ENCODE measurements at regions not wholly inside any gene's neighbourhood (a gene's known extent, or its start where the extent isn't known, plus 50 kb on each side); places are given as distances from the start of the nearest gene placed in this dataset.

- CTCF ChIA-PET, result interaction anchor here (0.6 kb wide), 1 partner anchor 223 kb away, joined by 3 read pairs; no protein-coding TSS in a partner anchor
- dilution Hi-C loops (cut with MboI; ENCODE audit: extremely low pct_ligation_motif_present, low sequenced_read_pairs), result no loop called here
Observed at GRCh38 chr7:131131746-131132431, 195.8 kb upstream of the MKLN1 start.

More at GRCh38 chr7:131131746-131132431, 195.8 kb upstream of the MKLN1 start:
- no TSS peak for BruUV-seq (replicated peaks)
- no peaks in the 10 kb centered on the region for H3K36me3 ChIP-seq (ENCODE audit: control insufficient read depth in 2 of 2, extremely low read depth in 1 of 2, insufficient read depth in 2 of 2, low read length in 2 of 2)
- no peak overlapping the region for H3K27ac ChIP-seq (ENCODE audit: insufficient read depth, low read depth, low read length)
- POLR2A ChIA-PET, result no interaction called here
- no peak overlapping the region for H3K4me2 ChIP-seq (ENCODE audit: insufficient read depth, low read length)
- TF ChIP-seq POLR2A (IDR thresholded peaks at IDR 0.05; ENCODE audit: low read depth, low read length) (no peak), MAX (IDR thresholded peaks at IDR 0.05; ENCODE audit: insufficient read depth, insufficient read length) (no peak), EZH2 (IDR thresholded peaks at IDR 0.05; ENCODE audit: borderline replicate concordance, low read depth, low read length, severe bottlenecking) (no peak), MYC (IDR thresholded peaks at IDR 0.05; ENCODE audit: low read depth, low read length) (no peak), JUN (IDR thresholded peaks at IDR 0.05; ENCODE audit: borderline replicate concordance, insufficient read depth, insufficient read length, low read depth) (no peak), FOS (IDR thresholded peaks at IDR 0.05; ENCODE audit: borderline replicate concordance, insufficient read depth, low read length) (no peak), POLR2AphosphoS5 (IDR thresholded peaks at IDR 0.05; ENCODE audit: insufficient read depth, low read depth, low read length) (no peak), CTCF (IDR thresholded peaks at IDR 0.05; ENCODE audit: extremely low read depth in 1 of 2, insufficient read depth in 1 of 2, low read depth in 1 of 2, low read length in 2 of 2) (no peak), GATA2 (IDR thresholded peaks at IDR 0.05; ENCODE audit: insufficient read depth, insufficient read length, low read depth, low read length) (no peak)
- no peak overlapping the region for H2AFZ ChIP-seq (ENCODE audit: low read depth, low read length)
- no peaks in the 10 kb centered on the region for H4K20me1 ChIP-seq (replicated peaks; ENCODE audit: control insufficient read depth, extremely low read depth, insufficient read depth, low read length)
- H3K4me3 ChIP-seq (replicated peaks in 1 of 3; ENCODE audit: insufficient read depth in 1 of 3, low read depth in 1 of 3, low read length in 3 of 3), result no peak overlapping the region
- H3K9me1 ChIP-seq (replicated peaks; ENCODE audit: control insufficient read depth, extremely low read depth, insufficient read depth, low read length), result no peaks in the 10 kb centered on the region
- no peak for FAIRE-seq
- intact Hi-C loops (cut with micrococcal nuclease), result no loop called here
- no peak for DNase-seq (ENCODE audit: low read depth, low spot score)
- peaks cover 2% of the 10 kb centered on the region for H3K4me1 ChIP-seq (ENCODE audit: control insufficient read depth, extremely low read depth, insufficient read depth, low read length)
- no peak overlapping the region for H3K9ac ChIP-seq (replicated peaks; ENCODE audit: extremely low read depth, insufficient read depth, low read length)
- H3K27me3 ChIP-seq (ENCODE audit: control insufficient read depth in 2 of 2, insufficient read depth in 2 of 2, low read length in 2 of 2), result no peaks in the 10 kb centered on the region
- H3K79me2 ChIP-seq (ENCODE audit: control insufficient read depth, insufficient read depth, low read length), result no peaks in the 10 kb centered on the region
- H3K9me3 ChIP-seq (replicated peaks; ENCODE audit: control insufficient read depth, insufficient read depth, low read length), result no peaks in the 10 kb centered on the region
